Central memory CD8-positive, alpha-beta T cell (primary cell): ENCODE measurements at regions not wholly inside any gene's neighbourhood (a gene's known extent, or its start where the extent isn't known, plus 50 kb on each side); places are given as distances from the start of the nearest gene placed in this dataset.

Source experiments
- ATAC-seq: fragments of 150-1000 bp; cut with Tn5 transposase; replicated peaks from 2 replicates; pipeline ENCODE4 v1.10.0; 2022; ENCODE audit warnings: mild to moderate bottlenecking, moderate FRiP score, moderate number of reproducible peaks; ENCODE audit not compliant: poor library complexity, severe bottlenecking; ENCODE audit errors: extremely low read depth
- DNase-seq, 2 donors: peaks; one replicate each; pipeline ENCODE4 v3.0.0; 2021; ENCODE audit warnings: low spot score in 2 of 2
- H3K27ac Mint-ChIP-seq: one replicate; pipeline ENCODE4 v1.8.0; 2022; ENCODE audit warnings: low read depth, mild to moderate bottlenecking, moderate library complexity, mixed read lengths
- H3K27me3 Mint-ChIP-seq: one replicate; pipeline ENCODE4 v1.8.0; 2022; ENCODE audit warnings: mixed read lengths
- H3K36me3 Mint-ChIP-seq: one replicate; pipeline ENCODE4 v1.8.0; 2022; ENCODE audit warnings: mild to moderate bottlenecking, moderate library complexity, mixed read lengths; ENCODE audit not compliant: insufficient read depth
- H3K4me1 Mint-ChIP-seq: one replicate; pipeline ENCODE4 v1.8.0; 2022; ENCODE audit warnings: mixed read lengths
- H3K4me3 Mint-ChIP-seq: one replicate; pipeline ENCODE4 v1.8.0; 2022; ENCODE audit warnings: mild to moderate bottlenecking, moderate library complexity, mixed read lengths
- H3K9me3 Mint-ChIP-seq: one replicate; pipeline ENCODE4 v1.8.0; 2022; ENCODE audit warnings: mixed read lengths

DNA sequence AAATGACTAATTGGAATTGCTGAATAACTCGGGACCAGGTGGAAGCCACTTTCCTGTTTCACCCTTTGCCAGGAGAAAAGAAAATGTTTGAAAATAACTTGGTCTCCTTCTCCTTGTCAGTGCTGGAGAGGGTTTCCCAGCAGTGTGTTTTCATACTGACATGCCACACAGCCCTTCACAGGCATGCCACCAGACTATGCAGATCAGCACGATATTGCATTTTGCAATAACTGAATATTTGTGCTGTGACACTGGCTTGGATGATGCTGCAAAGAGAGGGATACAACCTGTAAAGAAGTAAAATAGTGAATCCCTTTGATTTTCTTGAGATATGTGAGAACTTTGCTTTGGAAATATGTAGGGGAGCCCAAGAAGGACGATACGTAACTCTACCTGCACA, 200.0 kb upstream of the NAV2 start:
- ATAC-seq (no peak), DNase-seq (no peak)
- H3K27ac Mint-ChIP-seq, result no peak overlapping the region
- peaks cover 71% of the 10 kb centered on the region for H3K27me3 Mint-ChIP-seq
- no peak overlapping the region for H3K4me3 Mint-ChIP-seq
- H3K9me3 Mint-ChIP-seq, result no peaks in the 10 kb centered on the region
- no peaks in the 10 kb centered on the region for H3K4me1 Mint-ChIP-seq
- H3K36me3 Mint-ChIP-seq, result no peaks in the 10 kb centered on the region

DNA sequence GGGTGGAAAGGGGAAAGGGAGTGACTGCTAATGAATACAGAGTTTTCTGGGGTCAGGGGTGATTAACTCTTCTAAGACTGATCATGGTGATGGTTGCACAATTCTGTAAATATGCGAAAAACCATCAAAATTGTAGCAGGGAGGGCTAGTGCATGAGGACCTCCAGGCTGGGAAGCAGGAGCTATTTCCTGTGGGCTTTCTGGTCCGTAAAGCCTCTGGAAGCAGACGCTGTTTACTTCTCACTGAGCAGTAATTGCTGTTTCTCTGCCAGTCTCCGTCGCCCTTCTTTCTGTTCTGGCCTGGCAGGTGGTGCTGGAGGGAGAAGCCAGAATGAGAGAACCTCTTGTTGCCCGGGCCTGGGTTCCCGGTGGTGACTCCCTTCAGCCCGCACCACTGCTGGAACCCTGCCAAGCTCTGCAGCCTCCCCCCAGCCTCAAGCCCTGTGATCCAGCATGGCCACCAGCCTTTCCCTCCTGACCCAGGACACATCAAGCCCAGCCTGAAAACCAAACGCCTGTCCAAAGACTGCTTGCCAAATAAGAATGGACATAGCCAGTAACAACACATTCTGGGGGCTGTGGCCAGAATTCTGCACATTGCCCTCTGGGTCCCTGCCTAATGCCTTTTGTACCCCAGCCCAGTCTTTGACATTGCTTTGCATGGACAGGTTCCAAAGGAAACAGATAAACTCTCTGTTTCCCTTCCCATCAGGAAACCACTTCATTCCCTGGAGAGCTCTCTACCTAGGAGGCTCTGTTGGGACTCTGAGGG, 201.0 kb upstream of the NAV2 start:
- H3K27ac Mint-ChIP-seq, result no peak overlapping the region
- H3K9me3 Mint-ChIP-seq, result no peaks in the 10 kb centered on the region
- no peak overlapping the region for H3K4me3 Mint-ChIP-seq
- no peak for ATAC-seq
- no peaks in the 10 kb centered on the region for H3K36me3 Mint-ChIP-seq
- no peaks in the 10 kb centered on the region for H3K4me1 Mint-ChIP-seq
- peaks cover 74% of the 10 kb centered on the region for H3K27me3 Mint-ChIP-seq
- DNase-seq, result no peak

DNA sequence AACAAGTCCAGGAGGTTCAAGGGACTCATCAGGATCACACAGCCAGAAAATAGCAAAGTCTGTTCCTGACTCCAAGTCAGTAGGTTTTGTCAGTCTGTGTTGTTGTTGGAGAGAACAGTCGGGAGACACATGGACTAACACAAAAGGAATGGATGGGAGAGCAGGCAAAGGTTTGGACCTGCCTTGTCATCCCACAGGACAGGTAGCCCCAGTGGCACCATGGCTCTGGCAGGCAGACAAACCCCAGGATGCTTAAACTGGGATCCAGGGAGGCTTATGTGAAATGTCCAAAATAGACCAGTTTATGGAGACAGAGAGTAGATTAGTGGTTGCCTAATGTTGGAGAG, 201.6 kb upstream of the NAV2 start:
- no peak for ATAC-seq
- Mint-ChIP-seq H3K27ac (no peak overlapping the region), H3K27me3 (peaks cover 80% of the 10 kb centered on the region), H3K4me1 (no peaks in the 10 kb centered on the region), H3K4me3 (no peak overlapping the region), H3K9me3 (no peaks in the 10 kb centered on the region), H3K36me3 (no peaks in the 10 kb centered on the region)
- no peak for DNase-seq

DNA sequence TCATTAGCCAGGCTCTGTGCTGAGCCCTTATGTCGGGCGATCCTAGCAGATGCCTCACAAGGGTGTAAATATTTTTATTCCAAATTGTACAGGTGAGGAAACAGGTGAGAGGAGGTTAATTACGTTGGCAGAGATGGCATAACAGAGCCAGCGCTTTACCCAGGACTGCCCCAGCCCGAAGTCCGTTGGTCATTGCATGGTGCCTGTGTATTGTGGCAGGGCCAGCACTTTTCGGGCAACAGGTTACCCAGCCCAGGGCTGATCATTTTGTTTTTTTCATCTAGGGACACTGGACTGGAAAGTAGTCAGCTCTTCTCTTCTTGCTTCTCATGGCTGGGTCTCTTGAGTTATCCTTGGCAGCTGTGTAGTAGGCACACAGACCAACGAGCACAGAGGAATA, 202.2 kb upstream of the NAV2 start:
- Mint-ChIP-seq H3K4me1 (no peaks in the 10 kb centered on the region), H3K9me3 (no peaks in the 10 kb centered on the region), H3K27me3 (peaks cover 86% of the 10 kb centered on the region), H3K36me3 (no peaks in the 10 kb centered on the region), H3K4me3 (no peak overlapping the region), H3K27ac (no peak overlapping the region)
- ATAC-seq, result no peak
- DNase-seq, result no peak

DNA sequence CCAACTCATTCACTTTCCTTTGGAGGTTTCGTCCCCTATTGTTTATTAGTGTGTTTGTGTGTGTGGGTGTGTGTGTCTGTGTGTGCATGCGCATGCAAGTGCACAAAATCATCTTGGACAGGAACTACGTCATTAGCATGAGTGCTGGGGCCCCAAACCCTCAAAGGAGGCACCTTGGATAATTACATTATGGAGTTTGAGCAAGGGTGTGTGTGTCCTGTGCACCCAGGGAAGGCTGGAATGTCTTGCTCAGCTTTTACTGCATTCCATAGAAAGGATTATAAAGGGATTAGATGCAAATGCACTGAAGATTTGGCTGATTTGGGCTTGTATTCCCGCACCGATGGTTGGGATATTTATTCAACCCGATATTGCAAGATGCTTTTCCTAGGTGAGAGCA, 203.4 kb upstream of the NAV2 start:
- H3K4me1 Mint-ChIP-seq, result no peaks in the 10 kb centered on the region
- no peak for DNase-seq
- H3K27me3 Mint-ChIP-seq, result peaks cover 88% of the 10 kb centered on the region
- no peak overlapping the region for H3K27ac Mint-ChIP-seq
- no peaks in the 10 kb centered on the region for H3K9me3 Mint-ChIP-seq
- H3K4me3 Mint-ChIP-seq, result no peak overlapping the region
- H3K36me3 Mint-ChIP-seq, result no peaks in the 10 kb centered on the region
- no peak for ATAC-seq

DNA sequence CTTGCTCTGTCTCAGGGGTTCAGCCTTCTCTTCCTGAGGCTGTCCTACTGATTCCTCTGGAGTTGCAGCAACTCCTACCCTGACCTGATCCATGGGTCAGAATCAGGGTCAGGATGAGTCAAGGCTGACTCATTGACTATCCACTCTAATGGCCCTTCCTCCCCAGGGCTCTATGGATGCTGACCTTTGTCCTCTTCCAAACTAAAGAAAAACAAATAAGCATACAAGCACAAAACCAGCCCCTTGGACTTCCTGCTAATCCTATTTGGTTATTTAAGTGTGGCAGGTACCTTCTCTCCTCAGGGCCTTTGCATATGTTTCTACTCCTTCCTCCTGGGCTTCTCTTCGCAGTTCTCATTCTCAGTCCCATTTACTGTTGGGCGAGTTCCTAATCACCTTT, 204.5 kb upstream of the NAV2 start:
- no peaks in the 10 kb centered on the region for H3K9me3 Mint-ChIP-seq
- H3K4me1 Mint-ChIP-seq, result no peaks in the 10 kb centered on the region
- ATAC-seq, result no peak

DNA sequence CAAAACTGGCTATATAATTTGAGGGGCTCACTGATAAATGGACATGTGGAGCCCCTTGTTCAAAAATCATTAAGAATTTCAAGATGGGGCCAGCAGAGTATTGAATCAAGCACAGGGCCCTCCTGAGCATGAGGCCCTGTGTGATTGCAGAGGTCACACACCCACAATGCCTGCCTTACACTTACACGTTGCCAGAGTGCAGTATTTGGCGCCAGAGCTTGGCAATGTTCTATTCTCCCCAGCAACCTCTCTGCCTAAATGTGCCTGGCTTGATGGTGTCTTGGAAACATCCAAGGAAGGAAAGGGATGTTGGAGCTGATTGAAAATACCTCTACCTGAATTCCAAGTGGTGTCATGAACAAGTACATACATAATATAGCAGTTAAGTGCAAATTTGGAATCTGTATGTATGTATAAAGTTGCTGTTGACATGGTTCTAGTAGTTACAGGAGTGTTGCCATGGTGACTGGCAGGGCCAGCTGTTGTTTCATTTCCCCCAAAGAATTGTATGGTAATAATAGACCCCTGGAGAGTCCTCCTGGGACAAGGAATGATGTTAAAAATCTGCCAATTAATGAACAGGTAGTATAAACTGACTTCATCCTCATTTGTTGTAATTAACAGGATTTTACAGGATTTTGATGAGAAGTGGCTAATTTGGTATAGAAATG, 205.7 kb upstream of the NAV2 start:
- no peak for DNase-seq
- Mint-ChIP-seq H3K27me3 (peaks cover 79% of the 10 kb centered on the region), H3K4me1 (no peaks in the 10 kb centered on the region), H3K36me3 (no peaks in the 10 kb centered on the region), H3K27ac (no peak overlapping the region), H3K9me3 (no peaks in the 10 kb centered on the region), H3K4me3 (no peak overlapping the region)
- ATAC-seq, result no peak

More for the DNA sequence above, 204.5 kb upstream of the NAV2 start:
- Mint-ChIP-seq H3K36me3 (no peaks in the 10 kb centered on the region), H3K4me3 (no peak overlapping the region), H3K27me3 (peaks cover 88% of the 10 kb centered on the region), H3K27ac (no peak overlapping the region)
- no peak for DNase-seq

DNA sequence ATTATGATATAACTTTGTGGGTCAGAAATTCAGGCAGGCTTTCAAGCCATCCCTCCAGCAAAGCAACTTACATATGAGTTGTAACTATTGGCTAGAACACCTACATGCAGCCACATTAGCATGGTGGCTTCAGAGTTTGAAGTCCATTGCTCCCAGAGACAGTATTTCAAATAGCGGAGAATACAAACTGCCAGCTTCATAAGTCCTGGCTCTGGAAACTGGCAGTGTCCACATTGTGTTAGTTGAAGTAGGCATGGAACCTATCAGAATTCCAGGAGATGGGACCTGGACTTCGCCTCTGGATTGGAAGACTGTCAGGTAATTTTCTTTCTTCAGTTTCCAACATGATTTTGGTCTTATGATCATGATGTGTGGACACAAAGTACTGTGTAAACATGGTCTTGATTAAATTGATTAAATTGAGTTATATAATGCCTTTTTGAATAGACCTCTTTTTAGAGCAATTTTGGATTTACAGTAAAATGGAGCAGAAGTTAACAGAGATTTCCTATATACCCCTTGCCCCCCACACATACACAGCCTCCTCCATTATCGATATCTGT, 209.9 kb upstream of the NAV2 start:
- no peak overlapping the region for H3K27ac Mint-ChIP-seq
- DNase-seq (no peak), ATAC-seq (no peak)
- H3K36me3 Mint-ChIP-seq, result no peaks in the 10 kb centered on the region
- no peaks in the 10 kb centered on the region for H3K4me1 Mint-ChIP-seq
- H3K27me3 Mint-ChIP-seq, result peaks cover 39% of the 10 kb centered on the region
- H3K9me3 Mint-ChIP-seq, result no peaks in the 10 kb centered on the region
- H3K4me3 Mint-ChIP-seq, result no peak overlapping the region

DNA sequence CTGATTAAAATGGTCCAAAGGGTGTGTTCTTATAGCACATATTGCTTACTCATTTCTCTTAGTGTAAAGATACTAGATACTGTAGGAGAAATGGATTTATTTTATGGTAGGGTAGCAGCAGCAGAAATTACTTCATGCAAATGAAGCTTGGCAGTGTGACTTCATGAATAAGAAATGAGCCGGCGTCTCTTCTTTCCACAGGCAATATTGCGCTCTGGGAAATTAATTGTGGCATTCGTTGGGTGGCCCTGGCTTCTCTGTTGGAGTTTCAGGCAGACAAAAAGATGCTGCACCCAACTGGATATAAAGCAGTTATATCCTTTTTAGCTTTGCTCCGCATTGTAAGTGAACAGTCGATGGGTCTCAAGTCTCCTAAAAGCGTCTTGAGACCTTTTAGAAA, 211.0 kb upstream of the NAV2 start:
- Mint-ChIP-seq H3K4me3 (no peak overlapping the region), H3K27ac (no peak overlapping the region), H3K9me3 (no peaks in the 10 kb centered on the region), H3K27me3 (peaks cover 36% of the 10 kb centered on the region), H3K4me1 (no peaks in the 10 kb centered on the region), H3K36me3 (no peaks in the 10 kb centered on the region)
- DNase-seq (no peak), ATAC-seq (no peak)

DNA sequence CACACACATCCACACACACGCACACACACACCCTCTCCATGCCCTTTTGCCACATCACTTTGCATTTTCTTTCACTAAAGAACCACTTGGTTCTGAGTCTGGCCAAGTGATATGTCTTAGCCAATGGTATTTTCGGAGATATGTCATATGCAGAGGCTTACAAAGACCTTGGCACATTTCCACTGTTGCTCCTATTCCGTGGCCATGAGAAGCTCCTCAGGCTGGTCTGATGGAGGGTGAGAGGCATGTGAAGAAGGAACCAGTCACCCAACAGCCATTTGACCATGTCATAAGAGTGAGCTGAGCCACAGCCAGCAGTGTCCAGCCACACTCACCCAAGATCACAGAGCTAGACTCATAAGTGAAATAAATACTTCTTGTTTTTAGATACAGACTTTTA, 212.6 kb upstream of the NAV2 start:
- Mint-ChIP-seq H3K27me3 (peaks cover 19% of the 10 kb centered on the region), H3K4me1 (no peaks in the 10 kb centered on the region), H3K9me3 (no peaks in the 10 kb centered on the region), H3K36me3 (no peaks in the 10 kb centered on the region), H3K27ac (no peak overlapping the region), H3K4me3 (no peak overlapping the region)
- DNase-seq, result no peak
- ATAC-seq, result no peak

DNA sequence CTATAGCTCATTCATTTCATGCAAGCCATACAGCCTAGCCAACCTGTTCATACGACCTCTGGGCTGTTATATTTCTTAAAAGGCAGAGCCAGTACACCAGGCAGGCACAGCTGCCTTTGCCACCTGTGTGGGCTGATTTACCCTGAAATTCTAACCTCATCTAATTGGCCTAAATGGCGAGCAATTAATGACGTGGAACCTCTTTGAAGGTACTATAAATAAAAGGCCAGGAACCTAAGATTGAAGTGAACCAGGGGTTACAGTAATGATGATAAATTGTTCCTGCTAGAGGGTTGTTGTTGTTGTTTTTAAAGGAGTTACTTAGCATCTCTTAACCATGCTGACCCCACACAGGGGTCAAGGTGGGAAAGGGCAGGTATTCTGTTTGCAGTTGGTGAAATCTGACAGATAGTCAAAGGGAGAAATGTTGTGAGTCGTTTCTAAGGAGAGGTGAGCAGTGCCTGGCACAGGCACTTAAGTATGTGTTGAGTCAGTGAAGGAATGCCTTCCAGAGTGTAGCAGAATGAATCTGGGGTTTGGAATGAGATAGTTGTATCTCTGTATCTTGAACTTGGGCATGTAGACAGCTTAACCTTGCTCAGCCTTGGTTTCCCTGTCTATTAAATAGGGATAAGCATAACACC, 213.5 kb upstream of the NAV2 start:
- H3K4me1 Mint-ChIP-seq, result no peaks in the 10 kb centered on the region
- no peak overlapping the region for H3K27ac Mint-ChIP-seq
- peaks cover 13% of the 10 kb centered on the region for H3K27me3 Mint-ChIP-seq
- ATAC-seq, result no peak
- no peak for DNase-seq
- H3K4me3 Mint-ChIP-seq, result no peak overlapping the region
- no peaks in the 10 kb centered on the region for H3K9me3 Mint-ChIP-seq
- no peaks in the 10 kb centered on the region for H3K36me3 Mint-ChIP-seq

DNA sequence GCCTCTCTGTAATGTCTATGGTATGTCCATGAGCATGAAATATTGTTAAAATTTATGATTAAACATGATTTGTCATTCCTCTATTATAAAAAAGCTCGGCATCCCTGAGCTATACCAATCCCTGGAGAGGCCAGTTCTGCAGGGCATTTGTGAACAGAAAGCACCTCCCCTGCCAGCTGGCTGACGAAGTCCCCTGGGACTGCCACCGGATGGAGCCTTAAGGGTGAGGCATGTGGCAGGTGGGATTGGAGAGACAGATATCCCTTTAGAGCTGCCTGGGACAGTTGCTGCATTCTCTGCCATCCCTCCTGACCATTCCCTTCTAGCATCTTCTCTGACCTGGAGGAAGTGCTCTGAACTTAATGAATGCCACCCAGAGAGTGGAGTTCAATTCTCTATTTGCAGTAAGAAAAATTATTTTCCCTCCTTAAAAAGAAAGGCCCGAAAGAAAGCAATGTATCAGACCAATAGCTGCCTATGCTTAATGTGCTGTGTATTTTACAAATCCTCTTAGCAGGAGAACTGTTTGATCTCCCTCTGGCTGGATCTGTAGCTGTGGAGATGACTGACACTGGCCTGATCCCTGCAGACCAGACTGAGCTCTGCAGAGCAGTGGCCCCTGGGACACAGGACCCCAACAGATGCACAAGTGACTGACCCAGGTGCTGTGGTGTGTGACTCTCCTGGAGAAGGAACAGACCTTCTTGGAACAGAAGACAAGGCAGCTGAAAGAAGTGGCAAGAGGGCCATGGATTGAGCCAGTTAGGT, 219.0 kb upstream of the NAV2 start:
- no peak overlapping the region for H3K27ac Mint-ChIP-seq
- DNase-seq, result no peak
- no peak for ATAC-seq
- no peaks in the 10 kb centered on the region for H3K36me3 Mint-ChIP-seq
- H3K27me3 Mint-ChIP-seq, result peaks cover 31% of the 10 kb centered on the region
- no peaks in the 10 kb centered on the region for H3K9me3 Mint-ChIP-seq
- H3K4me1 Mint-ChIP-seq, result no peaks in the 10 kb centered on the region
- no peak overlapping the region for H3K4me3 Mint-ChIP-seq
